Adrenal gland (tissue), 9 donors: ENCODE measurements at regions not wholly inside any gene's neighbourhood (a gene's known extent, or its start where the extent isn't known, plus 50 kb on each side); places are given as distances from the start of the nearest gene placed in this dataset.

Experiments
- DNase-seq, 7 donors: peaks; one replicate each; pipeline ENCODE4 v3.0.0-alpha.2; 2019 to 2020
- H3K27ac ChIP-seq, 5 donors: fragments of 200-600 bp; sonication (generic) in 4 of 5; 1 replicate in 3 of 5; 2 replicates in 2 of 5; pipeline versions ENCODE4 v1.5.1 to v1.8.0; 2016 to 2020; ENCODE audit warnings: mild to moderate bottlenecking in 1 of 5
- H3K27me3 ChIP-seq: fragments of 200-600 bp; 2 replicates; pipeline ENCODE4 v1.8.0; 2021
- H3K36me3 ChIP-seq, 2 donors: fragments of 200-600 bp; replicated peaks in 1 of 2; 1 replicate in 1 of 2; 2 replicates in 1 of 2; pipeline versions ENCODE4 v1.5.1 to v1.8.0; 2018 to 2022
- H3K4me1 ChIP-seq, 2 donors: fragments of 200-600 bp; replicated peaks in 1 of 2; 1 replicate in 1 of 2; 2 replicates in 1 of 2; pipeline versions ENCODE4 v1.5.1 to v1.8.0; 2018 to 2021
- H3K4me3 ChIP-seq, 4 donors: fragments of 200-600 bp; sonication (generic) in 3 of 4; one replicate each; pipeline ENCODE4 v1.5.1; 2016 to 2018
- H3K9me3 ChIP-seq, 3 donors: fragments of 200-600 bp; sonication (generic) in 1 of 3; replicated peaks in 1 of 3; 1 replicate in 2 of 3; 2 replicates in 1 of 3; pipeline versions ENCODE4 v1.5.1 to v1.8.0; 2016 to 2021
- POLR2A ChIP-seq, 2 donors: fragments of 450-650 bp; IDR thresholded peaks; one replicate each; pipeline ENCODE4 v1.6.1; 2017; ENCODE audit warnings: antibody characterized with exemption in 2 of 2, mild to moderate bottlenecking in 2 of 2, moderate library complexity in 1 of 2
- WGBS, 4 donors: extraction: QIAGEN DNeasy Blood & Tissue Kit in 2 of 4; methylation state at CpG; one replicate each; pipeline versions ENCODE4 v1.1.5 to v1.1.7; 2013 to 2017; 5-methylcytosine and 5-hydroxymethylcytosine counted together
- intact Hi-C, 2 donors: fragments of 100-400 bp; cut with DNase I; formaldehyde crosslinking; loops; one replicate each; pipeline versions ENCODE4 v1.14.1 to v1.15.0; 2022 to 2023
- TF ChIP-seq, protein P1 (sequence below), 6 experiments: fragments of 450-650 bp in 4 of 6; fragments of 200-600 bp in 2 of 6; sonication (generic) in 1 of 6; IDR thresholded peaks; 1 replicate in 5 of 6; 2 replicates in 1 of 6; pipeline versions ENCODE4 v1.5.1 to v1.8.0; 2016 to 2021; ENCODE audit warnings: antibody characterized with exemption in 6 of 6, mild to moderate bottlenecking in 2 of 6, moderate library complexity in 1 of 6
- donor health status: healthy with polysubstance abuse.
- donor health status: Bipolar disorder and iron deficiency.
- donor health status: DM: yes; HTN: yes; CAD: no.
- donor health status: DM: no; HTN: no; CAD: no.
- donor health status: DM: no; HTN: no; CAD: no.

DNA sequence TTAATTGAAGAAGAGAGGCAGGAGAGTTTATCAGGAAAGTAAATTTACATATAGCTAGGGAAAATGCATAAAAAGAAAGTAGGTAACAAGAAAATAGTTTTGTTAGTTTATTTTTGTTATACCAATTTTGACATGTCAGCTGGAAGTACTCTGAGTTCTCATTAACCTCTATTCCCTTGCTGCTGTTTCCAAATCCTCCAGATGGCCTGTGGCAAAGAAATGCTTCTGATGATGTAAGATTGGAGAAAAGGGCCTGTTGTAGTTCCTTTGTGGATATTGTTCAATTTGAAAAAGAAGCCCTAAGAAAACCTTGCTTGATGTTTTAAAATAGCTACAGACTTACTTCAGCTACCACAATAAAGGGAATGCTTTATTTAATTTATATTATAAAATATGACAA is 192.9 kb upstream of the SLITRK3 start:
- intact Hi-C loops, result no loop called here
- no peak for TF ChIP-seq POLR2A (IDR thresholded peaks at IDR 0.05)
- TF ChIP-seq, protein P1, sequence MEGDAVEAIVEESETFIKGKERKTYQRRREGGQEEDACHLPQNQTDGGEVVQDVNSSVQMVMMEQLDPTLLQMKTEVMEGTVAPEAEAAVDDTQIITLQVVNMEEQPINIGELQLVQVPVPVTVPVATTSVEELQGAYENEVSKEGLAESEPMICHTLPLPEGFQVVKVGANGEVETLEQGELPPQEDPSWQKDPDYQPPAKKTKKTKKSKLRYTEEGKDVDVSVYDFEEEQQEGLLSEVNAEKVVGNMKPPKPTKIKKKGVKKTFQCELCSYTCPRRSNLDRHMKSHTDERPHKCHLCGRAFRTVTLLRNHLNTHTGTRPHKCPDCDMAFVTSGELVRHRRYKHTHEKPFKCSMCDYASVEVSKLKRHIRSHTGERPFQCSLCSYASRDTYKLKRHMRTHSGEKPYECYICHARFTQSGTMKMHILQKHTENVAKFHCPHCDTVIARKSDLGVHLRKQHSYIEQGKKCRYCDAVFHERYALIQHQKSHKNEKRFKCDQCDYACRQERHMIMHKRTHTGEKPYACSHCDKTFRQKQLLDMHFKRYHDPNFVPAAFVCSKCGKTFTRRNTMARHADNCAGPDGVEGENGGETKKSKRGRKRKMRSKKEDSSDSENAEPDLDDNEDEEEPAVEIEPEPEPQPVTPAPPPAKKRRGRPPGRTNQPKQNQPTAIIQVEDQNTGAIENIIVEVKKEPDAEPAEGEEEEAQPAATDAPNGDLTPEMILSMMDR (IDR thresholded peaks at IDR 0.05), result no peak
- no peaks in the 10 kb centered on the region for H3K9me3 ChIP-seq
- H3K27me3 ChIP-seq, result no peaks in the 10 kb centered on the region
- no peaks in the 10 kb centered on the region for H3K36me3 ChIP-seq
- H3K4me3 ChIP-seq, result no peak overlapping the region
- no peak overlapping the region for H3K27ac ChIP-seq
- no peaks in the 10 kb centered on the region for H3K4me1 ChIP-seq
- DNase-seq, result no peak

DNA sequence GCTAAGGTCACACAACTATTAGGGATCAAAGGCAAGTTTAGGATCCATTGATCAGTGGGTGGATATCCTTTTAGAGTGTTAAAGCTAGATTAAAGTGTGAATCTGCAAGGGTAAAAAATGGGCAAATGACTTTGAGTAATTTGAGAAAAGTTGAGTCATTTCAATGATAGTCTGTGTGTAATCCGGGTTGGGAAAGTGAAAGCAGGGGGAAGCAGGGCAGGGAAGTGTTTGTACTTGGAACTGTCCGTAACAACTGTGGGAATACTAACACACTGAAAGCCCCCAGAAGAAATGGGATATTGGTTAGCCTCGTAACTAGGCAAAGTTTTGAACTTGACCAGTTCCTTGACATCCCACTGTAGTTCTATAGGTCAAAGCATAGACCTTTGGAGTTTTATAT is 187.2 kb upstream of the SLITRK3 start:
- Histone ChIP-seq H3K36me3 (no peaks in the 10 kb centered on the region), H3K27ac (no peak overlapping the region), H3K9me3 (peaks cover 0 to 10% (median 0%) of the 10 kb centered on the region in 3 donors), H3K4me1 (no peaks in the 10 kb centered on the region), H3K27me3 (no peaks in the 10 kb centered on the region), H3K4me3 (no peak overlapping the region)
- WGBS, 4 donors, result 74 to 77% (median 75%) methylated on average over 3 of the region's 3 CpGs
- intact Hi-C loops, result no loop called here
- TF ChIP-seq POLR2A (IDR thresholded peaks at IDR 0.05), result no peak
- TF ChIP-seq, protein P1 (IDR thresholded peaks at IDR 0.05), result no peak
- DNase-seq, result no peak

DNA sequence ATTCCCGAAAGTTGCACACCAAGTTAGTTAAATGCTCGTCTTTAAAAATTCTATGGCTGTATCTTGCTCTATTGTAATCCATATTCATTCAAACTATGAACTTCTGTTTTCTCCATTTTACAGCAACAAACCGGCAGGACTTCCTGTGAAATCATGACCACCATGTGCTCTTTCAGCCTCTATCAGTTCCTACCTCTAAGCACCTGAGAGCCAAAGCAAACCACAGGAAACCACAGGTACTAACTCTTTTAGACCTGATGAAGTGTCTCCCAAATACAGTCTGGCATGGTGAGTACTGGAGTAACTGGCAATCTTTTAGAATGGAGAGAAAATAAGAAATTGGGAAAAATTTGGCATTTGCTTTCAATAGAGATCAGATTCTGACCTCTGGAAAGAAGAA is 186.5 kb upstream of the SLITRK3 start:
- no peaks in the 10 kb centered on the region for H3K36me3 ChIP-seq
- 64 to 78% (median 68%) methylated on average over 3 of the region's 3 CpGs for WGBS, 4 donors
- no peaks in the 10 kb centered on the region for H3K4me1 ChIP-seq
- TF ChIP-seq, protein P1 (IDR thresholded peaks at IDR 0.05), result no peak
- TF ChIP-seq POLR2A (IDR thresholded peaks at IDR 0.05), result no peak
- no peak overlapping the region for H3K27ac ChIP-seq
- H3K27me3 ChIP-seq, result no peaks in the 10 kb centered on the region
- H3K9me3 ChIP-seq, result peaks cover 0 to 10% (median 0%) of the 10 kb centered on the region in 3 donors
- DNase-seq, result no peak
- H3K4me3 ChIP-seq, result no peak overlapping the region
- intact Hi-C loops, result no loop called here

DNA sequence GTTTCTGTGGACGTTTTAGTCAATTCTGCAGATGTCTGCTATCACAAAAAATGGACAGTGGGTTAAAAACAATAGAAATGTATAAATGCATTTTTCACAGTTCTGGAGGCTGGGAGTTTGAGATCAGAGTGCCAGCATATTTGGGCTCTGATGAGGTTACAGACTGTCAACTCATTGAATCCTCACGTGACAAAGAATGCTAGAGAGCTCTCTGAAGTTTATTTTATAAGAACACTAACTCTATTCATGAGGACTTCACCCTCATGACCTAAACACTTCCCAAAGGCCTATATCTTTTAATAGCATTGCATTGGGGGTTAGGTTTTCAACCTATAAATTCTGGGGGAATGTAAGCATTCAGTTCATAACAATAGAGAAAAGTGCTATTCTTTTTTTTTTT is 182.6 kb upstream of the SLITRK3 start:
- DNase-seq, result no peak
- Histone ChIP-seq H3K9me3 (peaks cover 0 to 10% (median 0%) of the 10 kb centered on the region in 3 donors), H3K27ac (no peak overlapping the region), H3K27me3 (no peaks in the 10 kb centered on the region), H3K36me3 (no peaks in the 10 kb centered on the region), H3K4me1 (no peaks in the 10 kb centered on the region), H3K4me3 (no peak overlapping the region)
- TF ChIP-seq, protein P1 (IDR thresholded peaks at IDR 0.05), result no peak
- no peak for TF ChIP-seq POLR2A (IDR thresholded peaks at IDR 0.05)
- intact Hi-C loops, result no loop called here
- WGBS, 4 donors, result 56 to 72% (median 64%) methylated on average over 2 of the region's 2 CpGs
